KOPT-K1 (cell line): ENCODE measurements at regions not wholly inside any gene's neighbourhood (a gene's known extent, or its start where the extent isn't known, plus 50 kb on each side); places are given as distances from the start of the nearest gene placed in this dataset.

Experiments used
- H3K27ac ChIP-seq: fragments of 200-600 bp; sonication (generic); 2 replicates; pipeline ENCODE4 v1.5.1; 2016; ENCODE audit warnings: antibody characterized with exemption, mild to moderate bottlenecking, low read depth, low read length; ENCODE audit not compliant: poor library complexity, severe bottlenecking
- H3K36me3 ChIP-seq: fragments of 200-600 bp; sonication (generic); 2 replicates; pipeline ENCODE4 v1.5.1; 2017; ENCODE audit warnings: antibody characterized with exemption, mild to moderate bottlenecking, low read length, moderate library complexity; ENCODE audit not compliant: insufficient read depth
- H3K9me3 ChIP-seq: fragments of 200-600 bp; sonication (generic); 2 replicates; pipeline ENCODE4 v1.5.1; 2017; ENCODE audit warnings: antibody characterized with exemption, low read length, mild to moderate bottlenecking; ENCODE audit not compliant: insufficient read depth, poor library complexity, severe bottlenecking

DNA sequence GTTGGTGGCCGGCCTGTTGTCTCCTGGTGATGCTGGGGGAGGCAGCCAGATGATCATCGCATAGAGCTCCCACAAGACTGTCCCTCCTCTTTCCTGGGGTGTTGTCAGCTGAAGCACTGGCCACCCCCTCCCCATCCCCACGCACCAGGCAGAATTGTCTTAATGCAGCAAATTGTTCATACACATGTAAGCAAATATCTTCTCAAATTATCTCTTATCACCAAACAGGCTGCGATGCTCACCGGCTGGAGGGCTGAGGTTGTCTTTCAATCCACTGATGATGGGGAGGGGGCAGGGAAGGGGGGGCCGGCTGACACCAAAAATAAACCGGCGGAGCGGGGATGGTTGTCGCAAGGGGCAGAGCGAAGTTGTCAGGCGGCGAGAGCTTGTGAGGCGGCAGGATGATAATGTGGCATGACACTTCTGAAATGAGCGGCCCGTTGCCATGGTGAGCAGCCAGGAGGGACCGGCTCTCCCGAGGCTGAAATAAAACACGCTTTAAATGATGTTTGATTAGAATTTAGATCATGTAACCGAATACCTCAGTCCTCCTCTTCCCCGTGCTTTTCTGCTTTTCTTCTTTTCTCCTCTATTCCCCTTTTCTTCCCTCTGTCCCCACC is 59.8 kb downstream of the MRM1 start:
- Histone ChIP-seq H3K36me3 (no peaks in the 10 kb centered on the region), H3K9me3 (no peaks in the 10 kb centered on the region)

GRCh38 chr17:36661688-36662087 is 60.3 kb downstream of the MRM1 start:
- H3K36me3 ChIP-seq, result no peaks in the 10 kb centered on the region
- no peaks in the 10 kb centered on the region for H3K9me3 ChIP-seq
- no peak overlapping the region for H3K27ac ChIP-seq

More for the DNA sequence above, 59.8 kb downstream of the MRM1 start:
- H3K27ac ChIP-seq, result no peak overlapping the region

DNA sequence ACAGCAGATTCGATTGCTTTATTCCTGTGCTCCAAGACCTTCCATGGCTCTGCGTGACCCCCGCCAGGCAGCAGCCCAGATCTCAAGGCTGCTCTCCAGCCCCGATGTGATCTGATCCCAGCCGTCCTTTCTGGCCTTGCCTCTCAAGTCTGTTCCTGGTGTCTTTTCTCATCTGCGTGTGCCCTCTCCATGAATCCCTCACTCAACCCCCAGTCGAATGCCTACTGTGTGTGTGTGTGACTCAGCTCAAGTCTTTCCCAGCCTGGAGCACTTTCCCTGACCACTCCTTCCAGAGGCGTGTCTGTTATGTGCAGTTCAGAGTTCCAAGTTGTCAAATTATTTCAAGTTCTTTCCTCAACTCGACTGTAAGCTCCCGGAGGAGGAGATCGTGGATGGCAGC is 64.0 kb downstream of the MRM1 start:
- Histone ChIP-seq H3K27ac (no peak overlapping the region), H3K36me3 (no peaks in the 10 kb centered on the region), H3K9me3 (no peaks in the 10 kb centered on the region)

DNA sequence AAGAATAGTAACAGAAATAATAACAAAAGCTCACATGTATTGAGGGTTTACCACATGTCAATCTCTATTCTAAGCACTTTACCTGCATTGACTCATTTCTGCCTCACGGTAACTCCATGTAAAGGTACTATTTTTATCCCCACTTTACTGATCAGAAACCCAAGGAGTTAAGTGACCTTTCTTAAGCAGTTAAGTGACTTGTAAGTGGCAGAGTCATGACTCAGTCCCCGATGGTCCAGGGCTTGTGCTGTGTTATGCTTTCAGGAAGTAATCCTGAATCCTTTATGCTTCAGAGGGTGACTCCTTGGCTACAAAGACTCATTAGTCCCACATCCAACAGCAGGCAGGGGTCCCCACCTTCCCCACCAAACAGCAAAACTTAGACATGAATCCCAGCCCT is 66.5 kb downstream of the MRM1 start:
- no peak overlapping the region for H3K27ac ChIP-seq
- no peaks in the 10 kb centered on the region for H3K36me3 ChIP-seq
- no peaks in the 10 kb centered on the region for H3K9me3 ChIP-seq

DNA sequence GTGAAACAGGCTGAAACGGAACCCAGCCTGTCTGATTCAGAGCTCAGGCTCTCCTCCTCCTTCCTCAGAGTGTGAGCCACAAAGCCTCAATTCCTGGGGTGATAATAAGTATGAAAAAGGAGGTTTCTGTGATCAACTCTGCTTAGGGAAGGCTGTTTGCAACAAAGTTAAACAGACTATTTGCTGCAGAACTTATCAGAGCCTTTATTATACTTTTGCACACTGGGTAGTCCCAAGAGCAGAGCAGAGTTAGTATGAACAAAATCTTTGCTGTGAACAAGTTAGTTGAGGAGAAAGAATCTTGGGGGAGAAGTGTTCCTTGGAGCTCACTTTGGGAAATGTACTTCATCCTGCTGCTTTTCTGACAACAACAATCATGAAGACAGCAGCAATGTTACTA is 67.4 kb downstream of the MRM1 start:
- Histone ChIP-seq H3K36me3 (no peaks in the 10 kb centered on the region), H3K9me3 (no peaks in the 10 kb centered on the region), H3K27ac (no peak overlapping the region)

- Histone ChIP-seq H3K9me3 (no peaks in the 10 kb centered on the region), H3K27ac (no peak overlapping the region), H3K36me3 (no peaks in the 10 kb centered on the region)
Observed at GRCh38 chr17:36671144-36671543, 69.8 kb downstream of the MRM1 start.

DNA sequence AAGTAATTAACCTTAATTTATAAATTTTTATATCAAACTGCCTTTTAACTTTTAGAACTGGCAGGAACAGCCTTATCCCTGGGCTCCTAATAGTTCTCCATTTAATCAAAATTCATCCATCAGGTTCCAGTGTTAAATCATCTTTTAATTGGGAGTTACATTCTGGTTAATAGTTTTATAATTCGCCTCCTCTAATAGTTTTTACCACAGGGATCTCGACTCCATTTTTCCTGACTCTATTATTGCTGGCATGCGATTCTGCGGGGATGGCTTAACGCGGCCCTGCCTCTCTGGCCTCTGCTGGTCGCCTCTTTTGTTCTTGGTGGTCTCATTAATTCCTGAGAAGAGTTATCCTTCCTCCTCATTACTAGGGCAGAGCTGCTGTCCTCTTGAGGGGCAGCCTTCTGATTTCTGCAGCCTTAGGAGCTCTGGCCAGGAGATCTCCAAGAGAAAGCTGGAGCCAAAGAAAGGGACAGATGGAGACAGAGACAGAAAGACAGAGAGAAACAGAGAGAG is 71.1 kb downstream of the MRM1 start:
- H3K9me3 ChIP-seq, result no peaks in the 10 kb centered on the region
- H3K36me3 ChIP-seq, result no peaks in the 10 kb centered on the region
- H3K27ac ChIP-seq, result no peak overlapping the region

GRCh38 chr17:36673068-36673467 is 71.7 kb downstream of the MRM1 start:
- H3K27ac ChIP-seq, result peak overlapping the region; percentile 69
- H3K36me3 ChIP-seq, result no peaks in the 10 kb centered on the region
- H3K9me3 ChIP-seq, result no peaks in the 10 kb centered on the region

- Histone ChIP-seq H3K9me3 (no peaks in the 10 kb centered on the region), H3K27ac (peak overlapping the region; percentile 69), H3K36me3 (no peaks in the 10 kb centered on the region)
Observed at GRCh38 chr17:36673637-36674277, 72.4 kb downstream of the MRM1 start.

GRCh38 chr17:36674278-36674650 is 72.9 kb downstream of the MRM1 start:
- peak overlapping the region; percentile 69 for H3K27ac ChIP-seq
- no peaks in the 10 kb centered on the region for H3K36me3 ChIP-seq
- H3K9me3 ChIP-seq, result no peaks in the 10 kb centered on the region

DNA sequence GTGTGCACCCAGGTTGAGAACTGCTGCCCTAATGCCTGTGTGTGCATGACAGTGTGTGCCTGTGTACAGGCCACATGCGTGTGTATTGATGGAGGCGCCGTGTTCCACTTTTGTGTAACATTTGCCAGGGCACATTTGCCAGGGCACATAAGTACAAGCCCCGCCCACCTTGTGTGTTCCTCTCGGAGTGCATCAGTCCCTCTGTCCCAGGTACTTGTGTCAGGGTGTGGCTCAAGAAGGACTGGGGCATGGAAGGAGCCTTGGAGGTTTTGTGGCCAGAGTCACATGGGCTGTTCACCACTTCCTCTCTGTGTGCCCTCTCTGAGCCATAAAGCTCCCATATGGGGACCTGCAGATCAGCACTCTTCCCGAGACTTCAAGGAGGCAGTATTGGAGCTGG is 73.9 kb downstream of the MRM1 start:
- no peaks in the 10 kb centered on the region for H3K36me3 ChIP-seq
- no peaks in the 10 kb centered on the region for H3K9me3 ChIP-seq
- peak overlapping the region; percentile 34 for H3K27ac ChIP-seq

- H3K9me3 ChIP-seq, result no peaks in the 10 kb centered on the region
- no peaks in the 10 kb centered on the region for H3K36me3 ChIP-seq
- H3K27ac ChIP-seq, result peak overlapping the region; percentile 34
Observed at GRCh38 chr17:36675786-36676185, 74.4 kb downstream of the MRM1 start.

DNA sequence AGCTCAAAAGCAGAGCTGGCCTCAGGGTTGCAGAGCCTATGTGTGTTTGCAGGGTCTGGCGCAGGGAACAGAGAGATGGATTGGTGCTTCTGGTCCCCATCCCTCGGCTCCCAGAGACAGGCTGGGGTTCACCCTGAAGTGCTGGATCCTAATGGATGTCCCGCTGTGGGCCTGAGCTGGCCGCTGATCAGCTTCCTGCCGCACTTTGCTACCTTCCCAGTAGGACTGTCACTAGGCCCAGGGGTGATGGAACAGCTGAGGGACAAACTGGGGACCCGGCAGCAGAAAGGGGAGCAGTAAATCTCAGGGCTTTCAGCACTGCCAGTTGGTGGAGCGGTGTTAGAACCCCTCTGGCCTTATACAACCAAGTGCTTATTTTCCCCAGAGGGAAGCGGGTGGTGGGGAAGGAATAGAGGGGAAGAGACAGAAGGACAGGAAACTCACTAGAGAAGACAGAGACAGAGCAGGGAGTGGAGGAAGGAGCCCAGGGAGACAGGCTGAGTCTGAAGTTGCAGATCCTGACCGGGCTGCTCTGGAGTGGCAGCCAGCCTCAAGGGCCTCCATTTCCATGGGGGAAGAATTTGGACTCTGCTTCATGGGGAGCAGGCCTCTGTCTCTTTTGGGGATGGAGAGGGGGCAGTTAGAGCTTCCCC is 78.6 kb downstream of the MRM1 start:
- H3K27ac ChIP-seq, result no peak overlapping the region
- H3K9me3 ChIP-seq, result no peaks in the 10 kb centered on the region
- no peaks in the 10 kb centered on the region for H3K36me3 ChIP-seq

GRCh38 chr17:36680701-36681202 is 79.4 kb downstream of the MRM1 start:
- Histone ChIP-seq H3K27ac (no peak overlapping the region), H3K36me3 (no peaks in the 10 kb centered on the region), H3K9me3 (no peaks in the 10 kb centered on the region)

DNA sequence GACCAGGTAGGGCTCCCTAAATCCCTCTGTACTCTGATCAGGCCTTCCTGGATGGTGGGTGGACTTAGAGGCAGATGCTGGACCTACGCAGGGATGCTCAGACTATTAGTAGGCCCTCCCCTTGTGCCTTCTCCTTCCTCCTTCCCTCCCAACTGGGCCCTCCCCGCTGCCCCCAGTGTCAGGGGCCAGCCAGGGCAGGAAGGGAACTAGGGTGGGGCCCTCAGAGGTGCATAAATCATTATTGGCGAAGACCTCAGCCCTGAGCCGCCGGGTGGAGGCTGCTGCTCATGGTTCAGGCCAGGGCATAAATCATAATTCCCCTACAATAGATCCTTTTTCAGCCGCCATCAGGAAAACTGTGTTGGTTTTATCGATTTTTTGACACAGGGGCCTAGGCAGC is 81.4 kb downstream of the MRM1 start:
- H3K36me3 ChIP-seq, result no peaks in the 10 kb centered on the region
- no peaks in the 10 kb centered on the region for H3K9me3 ChIP-seq
- no peak overlapping the region for H3K27ac ChIP-seq
